GM13976 (cell line): ENCODE measurements at regions not wholly inside any gene's neighbourhood (a gene's known extent, or its start where the extent isn't known, plus 50 kb on each side); places are given as distances from the start of the nearest gene placed in this dataset.

Experiments
- DNase-seq: peaks from one replicate; pipeline ENCODE4 v3.0.0; 2012; ENCODE audit warnings: low spot score
- in situ Hi-C: fragments of 300-500 bp; cut with MboI; formaldehyde crosslinking; loops from one replicate; pipeline ENCODE4 v1.12.0; 2022; ENCODE audit warnings: low sequenced_read_pairs, mixed read lengths, inconsistent platforms; ENCODE audit not compliant: unreplicated experiment
- TF ChIP-seq, protein P1 (sequence below): IDR thresholded peaks from 2 replicates; pipeline ENCODE4 v1.5.1; 2012; ENCODE audit warnings: borderline replicate concordance, mild to moderate bottlenecking; ENCODE audit not compliant: insufficient read depth; ENCODE audit errors: extremely low read depth, missing control alignments, control extremely low read depth

DNA sequence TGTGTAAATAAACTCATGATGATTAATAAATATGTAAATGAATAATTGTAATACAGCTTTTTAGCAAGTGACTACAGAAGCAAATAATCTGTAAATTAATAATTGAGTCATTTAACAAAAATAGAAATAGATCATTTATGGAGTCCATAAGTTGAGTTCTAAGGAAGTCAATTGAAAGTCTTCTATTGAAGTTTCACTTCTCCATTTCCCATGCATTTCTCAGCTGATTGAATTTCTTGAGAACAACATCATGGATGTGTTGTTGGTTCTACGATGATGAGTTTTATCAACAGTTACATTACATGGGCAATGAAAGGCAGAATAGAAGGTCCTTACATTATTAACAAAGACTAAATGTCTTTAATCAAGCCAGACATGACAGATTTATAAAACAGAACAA, 290.4 kb downstream of the MAP2K6 start:
- TF ChIP-seq, protein P1, sequence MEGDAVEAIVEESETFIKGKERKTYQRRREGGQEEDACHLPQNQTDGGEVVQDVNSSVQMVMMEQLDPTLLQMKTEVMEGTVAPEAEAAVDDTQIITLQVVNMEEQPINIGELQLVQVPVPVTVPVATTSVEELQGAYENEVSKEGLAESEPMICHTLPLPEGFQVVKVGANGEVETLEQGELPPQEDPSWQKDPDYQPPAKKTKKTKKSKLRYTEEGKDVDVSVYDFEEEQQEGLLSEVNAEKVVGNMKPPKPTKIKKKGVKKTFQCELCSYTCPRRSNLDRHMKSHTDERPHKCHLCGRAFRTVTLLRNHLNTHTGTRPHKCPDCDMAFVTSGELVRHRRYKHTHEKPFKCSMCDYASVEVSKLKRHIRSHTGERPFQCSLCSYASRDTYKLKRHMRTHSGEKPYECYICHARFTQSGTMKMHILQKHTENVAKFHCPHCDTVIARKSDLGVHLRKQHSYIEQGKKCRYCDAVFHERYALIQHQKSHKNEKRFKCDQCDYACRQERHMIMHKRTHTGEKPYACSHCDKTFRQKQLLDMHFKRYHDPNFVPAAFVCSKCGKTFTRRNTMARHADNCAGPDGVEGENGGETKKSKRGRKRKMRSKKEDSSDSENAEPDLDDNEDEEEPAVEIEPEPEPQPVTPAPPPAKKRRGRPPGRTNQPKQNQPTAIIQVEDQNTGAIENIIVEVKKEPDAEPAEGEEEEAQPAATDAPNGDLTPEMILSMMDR: no peak
- in situ Hi-C loops: no loop called here
- no peak for DNase-seq

DNA sequence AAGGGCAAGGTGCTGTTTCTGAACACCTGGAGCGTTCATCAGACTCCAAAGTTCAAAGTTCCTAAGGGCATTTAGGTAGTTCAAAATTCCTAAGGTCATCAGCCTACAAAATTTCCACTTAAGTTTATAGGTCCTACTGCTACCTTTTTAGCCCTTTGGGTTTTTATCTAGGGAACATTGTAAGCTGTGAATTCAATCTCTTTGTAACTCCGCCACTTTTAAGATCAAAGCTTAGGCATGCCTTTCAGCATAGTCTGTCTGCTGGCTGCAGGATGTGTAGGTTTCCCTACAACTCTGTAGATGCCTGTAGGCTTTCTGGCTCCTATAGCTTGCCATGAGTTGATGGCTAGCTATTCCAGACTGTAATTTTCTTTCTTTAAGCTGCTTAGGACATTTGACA, 291.6 kb downstream of the MAP2K6 start:
- in situ Hi-C loops: no loop called here
- DNase-seq: no peak
- TF ChIP-seq, protein P1: no peak

DNA sequence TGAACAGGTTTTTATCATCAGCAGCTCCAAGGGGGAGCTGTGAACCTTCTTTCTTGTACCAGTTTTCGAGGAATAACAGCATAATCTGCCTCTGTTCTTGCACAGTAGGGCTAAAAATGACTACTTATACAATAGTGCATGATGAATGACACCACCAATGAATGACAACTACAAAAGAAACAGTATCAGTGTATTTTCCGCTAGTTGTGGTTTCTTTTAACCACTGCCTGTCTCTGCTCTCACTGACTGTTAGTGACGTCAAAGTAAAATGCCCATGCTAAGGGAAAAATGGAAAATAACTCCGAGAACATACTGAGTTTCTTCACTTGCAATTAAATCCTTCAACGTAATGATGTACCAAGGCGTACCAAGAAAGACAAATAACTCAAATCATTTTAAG, 294.9 kb downstream of the MAP2K6 start:
- TF ChIP-seq, protein P1: no peak
- DNase-seq: no peak
- in situ Hi-C loops: no loop called here

DNA sequence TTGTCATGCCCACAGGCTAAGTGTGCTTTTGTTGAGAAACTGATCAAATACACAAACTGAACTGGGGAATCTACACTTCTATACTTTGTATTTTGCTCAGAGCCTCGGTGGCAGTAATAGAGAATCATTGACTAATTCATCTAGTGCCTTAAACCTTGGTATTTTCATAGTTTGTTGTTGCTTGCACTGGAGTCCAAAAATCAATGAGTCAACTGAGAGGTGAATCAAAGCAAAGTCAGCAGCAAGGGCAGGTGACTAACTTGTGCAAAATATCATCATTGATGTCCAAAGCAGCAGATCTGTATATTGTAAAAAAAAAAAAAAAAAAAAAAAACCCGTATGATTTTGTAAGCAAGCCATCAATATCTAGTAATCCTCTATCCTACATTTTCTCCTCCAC, 296.4 kb downstream of the MAP2K6 start:
- TF ChIP-seq, protein P1: no peak
- in situ Hi-C loops: no loop called here
- DNase-seq: no peak

DNA sequence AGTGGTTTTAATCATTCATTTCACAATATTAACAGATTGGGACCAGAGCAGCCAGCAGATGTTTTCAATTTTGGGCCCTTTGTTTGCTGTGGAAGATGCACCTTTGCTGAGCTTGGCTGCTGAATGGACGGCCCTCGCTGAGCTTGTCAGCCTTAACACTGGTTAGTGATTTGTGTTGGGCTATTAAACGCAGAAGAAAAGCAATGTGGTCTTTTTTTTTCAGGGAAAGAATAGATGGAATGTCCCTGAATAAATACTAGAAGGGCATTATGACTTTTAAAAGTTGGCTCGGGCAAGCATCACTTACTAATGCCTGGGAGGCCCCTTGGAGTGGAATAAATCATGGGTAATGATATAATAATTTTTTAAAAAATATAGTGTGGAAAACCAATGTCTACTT, 297.0 kb downstream of the MAP2K6 start:
- TF ChIP-seq, protein P1: no peak
- in situ Hi-C loops: no loop called here
- DNase-seq: no peak

DNA sequence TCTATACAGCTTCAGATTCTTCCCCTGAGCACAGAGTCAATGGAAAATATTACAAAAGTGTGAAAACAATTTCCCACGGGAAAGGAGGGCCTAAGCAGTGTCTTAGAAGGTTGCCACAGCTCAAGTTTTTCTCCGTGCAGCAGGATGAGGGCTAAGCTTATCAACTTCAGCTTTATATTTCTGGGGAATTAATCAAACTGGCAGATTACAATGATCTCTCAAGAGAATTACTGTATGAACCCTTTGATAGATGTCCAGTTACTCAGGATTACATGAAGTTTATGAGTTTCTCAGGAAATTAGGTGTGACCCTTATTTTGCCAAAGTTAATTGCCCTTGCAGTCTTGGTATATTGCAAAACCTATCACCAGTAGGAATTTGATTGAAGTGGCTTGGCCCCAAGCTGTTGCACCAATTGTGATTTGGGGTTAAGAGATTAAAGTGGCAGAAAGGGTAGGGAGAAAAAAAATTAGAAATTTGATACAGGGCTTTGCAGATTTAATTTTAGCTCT, 298.4 kb downstream of the MAP2K6 start:
- TF ChIP-seq, protein P1: no peak
- in situ Hi-C loops: no loop called here
- no peak for DNase-seq

DNA sequence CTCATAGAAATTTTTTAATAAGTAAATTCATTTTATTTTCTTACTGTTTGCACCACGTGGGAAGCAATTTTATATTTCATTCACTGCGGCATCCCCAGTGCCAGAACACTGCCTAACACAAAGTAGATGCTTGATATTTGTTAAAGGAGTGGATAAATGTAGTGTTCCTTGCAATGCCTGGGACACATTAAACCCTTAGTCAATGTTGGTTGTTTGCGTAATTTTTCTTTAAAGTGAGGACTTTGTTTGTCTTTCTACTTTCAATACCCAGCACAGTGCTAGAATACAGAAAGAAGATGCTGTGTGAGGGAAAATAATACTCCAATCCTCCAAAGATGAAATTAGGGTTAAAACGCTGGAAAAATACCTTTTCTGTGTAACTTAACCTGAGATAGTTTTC, 299.3 kb downstream of the MAP2K6 start:
- DNase-seq: no peak
- in situ Hi-C loops: no loop called here
- TF ChIP-seq, protein P1: no peak
